ENCODE measurements at regions not wholly inside any gene's neighbourhood (a gene's known extent, or its start where the extent isn't known, plus 50 kb on each side); places are given as distances from the start of the nearest gene placed in this dataset.

GRCh38 chr7:25731068-25731845, 420.7 kb upstream of the NFE2L3 start:
- no peak overlapping the region for H3K27ac Mint-ChIP-seq

GRCh38 chr7:25731846-25732245, 420.2 kb upstream of the NFE2L3 start:
- peaks cover 4% of the 10 kb centered on the region for H3K9me3 Mint-ChIP-seq
- no peak for DNase-seq (ENCODE audit: extremely low spot score, unreplicated experiment)
- TF ChIP-seq CTCF (conservative IDR thresholded peaks at IDR 0.05) = no peak
- peaks cover 12% of the 10 kb centered on the region for H3K4me1 Mint-ChIP-seq (ENCODE audit: unreplicated experiment)
- H3K27ac Mint-ChIP-seq = no peak overlapping the region
- no peaks in the 10 kb centered on the region for H3K36me3 Mint-ChIP-seq
- peaks cover 26% of the 10 kb centered on the region for H3K27me3 Mint-ChIP-seq
- no peak overlapping the region for H3K4me3 Mint-ChIP-seq

More at GRCh38 chr7:25731068-25731845, 420.7 kb upstream of the NFE2L3 start:
- DNase-seq (ENCODE audit: extremely low spot score, unreplicated experiment) = no peak
- Mint-ChIP-seq H3K4me3 (no peak overlapping the region), H3K4me1 (ENCODE audit: unreplicated experiment) (peaks cover 17% of the 10 kb centered on the region), H3K9me3 (peaks cover 4% of the 10 kb centered on the region), H3K27me3 (peaks cover 22% of the 10 kb centered on the region), H3K36me3 (no peaks in the 10 kb centered on the region)
- TF ChIP-seq CTCF (conservative IDR thresholded peaks at IDR 0.05) = no peak

GRCh38 chr7:25732766-25733217, 419.2 kb upstream of the NFE2L3 start:
- no peaks in the 10 kb centered on the region for H3K36me3 Mint-ChIP-seq
- TF ChIP-seq CTCF (conservative IDR thresholded peaks at IDR 0.05) = no peak
- no peak overlapping the region for H3K4me3 Mint-ChIP-seq
- H3K27ac Mint-ChIP-seq = no peak overlapping the region
- H3K9me3 Mint-ChIP-seq = peaks cover 4% of the 10 kb centered on the region
- no peak for DNase-seq (ENCODE audit: extremely low spot score, unreplicated experiment)
- H3K4me1 Mint-ChIP-seq (ENCODE audit: unreplicated experiment) = peaks cover 9% of the 10 kb centered on the region
- peaks cover 32% of the 10 kb centered on the region for H3K27me3 Mint-ChIP-seq

- no peak for DNase-seq (ENCODE audit: extremely low spot score, unreplicated experiment)
- H3K36me3 Mint-ChIP-seq = no peaks in the 10 kb centered on the region
- no peak overlapping the region for H3K27ac Mint-ChIP-seq
- H3K4me1 Mint-ChIP-seq (ENCODE audit: unreplicated experiment) = peaks cover 13% of the 10 kb centered on the region
- H3K4me3 Mint-ChIP-seq = no peak overlapping the region
- H3K27me3 Mint-ChIP-seq = peaks cover 42% of the 10 kb centered on the region
- no peak for TF ChIP-seq CTCF (conservative IDR thresholded peaks at IDR 0.05)
- H3K9me3 Mint-ChIP-seq = peaks cover 4% of the 10 kb centered on the region
These were observed 416.2 kb upstream of the NFE2L3 start for GRCh38 chr7:25735674-25736242.

GRCh38 chr7:25738528-25738927, 413.5 kb upstream of the NFE2L3 start:
- no peak for DNase-seq (ENCODE audit: extremely low spot score, unreplicated experiment)
- TF ChIP-seq CTCF (conservative IDR thresholded peaks at IDR 0.05) = no peak
- Mint-ChIP-seq H3K36me3 (no peaks in the 10 kb centered on the region), H3K27ac (no peak overlapping the region), H3K9me3 (peaks cover 4% of the 10 kb centered on the region), H3K4me1 (ENCODE audit: unreplicated experiment) (peaks cover 25% of the 10 kb centered on the region), H3K4me3 (no peak overlapping the region), H3K27me3 (peaks cover 53% of the 10 kb centered on the region)
